ENCODE measurements at regions not wholly inside any gene's neighbourhood (a gene's known extent, or its start where the extent isn't known, plus 50 kb on each side); places are given as distances from the start of the nearest gene placed in this dataset.

- Histone ChIP-seq H3K4me2 (ENCODE audit: low read length) (no peak overlapping the region), H4K20me1 (ENCODE audit: insufficient read depth) (no peaks in the 10 kb centered on the region), H3K27me3 (ENCODE audit: insufficient read depth, low read depth, low read length) (no peaks in the 10 kb centered on the region), H3K79me2 (replicated peaks; ENCODE audit: insufficient read depth, low read length) (no peaks in the 10 kb centered on the region), H3K4me3 (ENCODE audit: low read length) (no peak overlapping the region), H3F3A (ENCODE audit: insufficient read depth, low read length, poor library complexity, severe bottlenecking) (no peaks in the 10 kb centered on the region), H3K36me3 (ENCODE audit: insufficient read depth, low read length) (no peaks in the 10 kb centered on the region), H2AFZ (ENCODE audit: low read depth, low read length) (no peak overlapping the region), H3K27ac (ENCODE audit: low read length) (no peak overlapping the region), H3K9me3 (ENCODE audit: low read length) (no peaks in the 10 kb centered on the region), H3K9me2 (ENCODE audit: insufficient read depth, low read length) (no peaks in the 10 kb centered on the region), H3K9ac (ENCODE audit: low read length) (no peak overlapping the region)
- TF ChIP-seq MXI1 (conservative IDR thresholded peaks at IDR 0.05; ENCODE audit: poor library complexity, severe bottlenecking) = no peak
- TF ChIP-seq RAD21 (conservative IDR thresholded peaks at IDR 0.05) = no peak
- TF ChIP-seq CTCF (IDR thresholded peaks at IDR 0.05; ENCODE audit: poor library complexity, severe bottlenecking) = no peak
- no peak for TF ChIP-seq EP300 (conservative IDR thresholded peaks at IDR 0.05; ENCODE audit: poor library complexity, severe bottlenecking)
- TF ChIP-seq EZH2 (IDR thresholded peaks at IDR 0.05; ENCODE audit: borderline replicate concordance, insufficient read depth, low read length, poor library complexity, severe bottlenecking) = no peak
Measured at GRCh38 chr2:157176602-157177001, 80.9 kb upstream of the GALNT5 start.

DNA sequence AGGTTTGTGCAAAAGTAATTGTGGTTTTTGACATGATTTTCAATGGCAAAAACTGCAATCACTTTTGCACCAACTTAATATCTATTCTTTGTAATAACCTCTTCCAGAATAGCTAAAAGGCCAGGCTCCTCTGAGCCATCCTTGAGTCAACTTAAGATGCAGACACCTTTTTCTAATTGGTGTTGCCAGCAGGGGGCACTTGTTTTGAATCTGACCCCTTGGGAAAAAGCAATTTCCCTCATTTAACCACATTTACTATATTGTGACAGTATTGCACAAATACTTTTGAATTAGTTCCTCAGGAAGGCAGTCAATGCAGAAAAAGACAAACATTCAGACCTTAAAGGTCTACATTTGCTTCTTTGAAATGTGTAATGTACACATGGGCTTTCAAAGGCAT is 78.6 kb upstream of the GALNT5 start:
- no peaks in the 10 kb centered on the region for H3K27me3 ChIP-seq (ENCODE audit: insufficient read depth, low read depth, low read length)

More for the DNA sequence above, 78.6 kb upstream of the GALNT5 start:
- Histone ChIP-seq H3K4me3 (ENCODE audit: low read length) (no peak overlapping the region), H3K9ac (ENCODE audit: low read length) (no peak overlapping the region), H3K9me3 (ENCODE audit: low read length) (no peaks in the 10 kb centered on the region), H3K79me2 (replicated peaks; ENCODE audit: insufficient read depth, low read length) (no peaks in the 10 kb centered on the region), H3K9me2 (ENCODE audit: insufficient read depth, low read length) (no peaks in the 10 kb centered on the region), H3K36me3 (ENCODE audit: insufficient read depth, low read length) (no peaks in the 10 kb centered on the region), H3K27ac (ENCODE audit: low read length) (no peak overlapping the region), H2AFZ (ENCODE audit: low read depth, low read length) (no peak overlapping the region), H3K4me2 (ENCODE audit: low read length) (no peak overlapping the region), H3F3A (ENCODE audit: insufficient read depth, low read length, poor library complexity, severe bottlenecking) (no peaks in the 10 kb centered on the region), H4K20me1 (ENCODE audit: insufficient read depth) (no peaks in the 10 kb centered on the region)
- TF ChIP-seq MXI1 (conservative IDR thresholded peaks at IDR 0.05; ENCODE audit: poor library complexity, severe bottlenecking) (no peak), POLR2AphosphoS5 (IDR thresholded peaks at IDR 0.05) (no peak), EZH2 (IDR thresholded peaks at IDR 0.05; ENCODE audit: borderline replicate concordance, insufficient read depth, low read length, poor library complexity, severe bottlenecking) (no peak), EP300 (conservative IDR thresholded peaks at IDR 0.05; ENCODE audit: poor library complexity, severe bottlenecking) (no peak), SMC3 (conservative IDR thresholded peaks at IDR 0.05; ENCODE audit: poor library complexity) (no peak), TAF1 (IDR thresholded peaks at IDR 0.05; ENCODE audit: low read depth) (no peak), CTCF (IDR thresholded peaks at IDR 0.05; ENCODE audit: poor library complexity, severe bottlenecking) (no peak)
